ENCODE measurements at regions not wholly inside any gene's neighbourhood (a gene's known extent, or its start where the extent isn't known, plus 50 kb on each side); places are given as distances from the start of the nearest gene placed in this dataset.

- 89 to 90% methylated on average over 1 of the region's 1 CpG for WGBS, 2 donors
- intact Hi-C loops (cut with DNase I; ENCODE audit: low total_unique reads) = loop anchor here (5.0 kb wide), 1 partner anchor 621 kb away; no protein-coding TSS in a partner anchor
Measured at GRCh38 chr10:44313761-44314165, 71.1 kb downstream of the CXCL12 start.

GRCh38 chr10:44312401-44312800 is 72.5 kb downstream of the CXCL12 start:
- no peaks in the 10 kb centered on the region for H3K4me1 ChIP-seq
- DNase-seq = no peak
- intact Hi-C loops (cut with DNase I; ENCODE audit: low total_unique reads) = loop anchor here (5.0 kb wide), 1 partner anchor 620 kb away; no protein-coding TSS in a partner anchor
- no peaks in the 10 kb centered on the region for H3K9me3 ChIP-seq
- TF ChIP-seq CTCF (IDR thresholded peaks at IDR 0.05) = no peak
- no peak for TF ChIP-seq POLR2A (IDR thresholded peaks at IDR 0.05)
- H3K27ac ChIP-seq = no peak overlapping the region
- no peak overlapping the region for H3K4me3 ChIP-seq
- no peaks in the 10 kb centered on the region for H3K36me3 ChIP-seq (ENCODE audit: low read depth, missing control alignments)
- H3K27me3 ChIP-seq = no peaks in the 10 kb centered on the region
- 76 to 82% methylated on average over 3 of the region's 3 CpGs for WGBS, 2 donors

More at GRCh38 chr10:44313761-44314165, 71.1 kb downstream of the CXCL12 start:
- Histone ChIP-seq H3K36me3 (ENCODE audit: low read depth, missing control alignments) (no peaks in the 10 kb centered on the region), H3K9me3 (no peaks in the 10 kb centered on the region), H3K4me1 (no peaks in the 10 kb centered on the region), H3K4me3 (no peak overlapping the region), H3K27me3 (no peaks in the 10 kb centered on the region), H3K27ac (no peak overlapping the region)
- TF ChIP-seq POLR2A (IDR thresholded peaks at IDR 0.05) (no peak), CTCF (IDR thresholded peaks at IDR 0.05) (no peak)
- DNase-seq = no peak

GRCh38 chr10:44311563-44312051 is 73.3 kb downstream of the CXCL12 start:
- intact Hi-C loops (cut with DNase I; ENCODE audit: low total_unique reads) = loop anchor here (5.0 kb wide), 1 partner anchor 619 kb away; no protein-coding TSS in a partner anchor
- TF ChIP-seq CTCF (IDR thresholded peaks at IDR 0.05) (no peak), POLR2A (IDR thresholded peaks at IDR 0.05) (no peak)

GRCh38 chr10:44310762-44311562 is 73.9 kb downstream of the CXCL12 start:
- Histone ChIP-seq H3K9me3 (no peaks in the 10 kb centered on the region), H3K27ac (no peak overlapping the region), H3K4me1 (no peaks in the 10 kb centered on the region), H3K4me3 (peak overlapping the region; percentile 17 to 40), H3K36me3 (ENCODE audit: low read depth, missing control alignments) (no peaks in the 10 kb centered on the region), H3K27me3 (no peaks in the 10 kb centered on the region)
- 10 to 11% methylated on average over 22 to 38 of the region's 58 CpGs for WGBS, 2 donors
- peak; percentile 90 for DNase-seq
- intact Hi-C loops (cut with DNase I; ENCODE audit: low total_unique reads) = loop anchor here (5.0 kb wide), 1 partner anchor 619 kb away; no protein-coding TSS in a partner anchor
- peak; percentile 90 to 94 (median 93) for TF ChIP-seq CTCF (IDR thresholded peaks at IDR 0.05)
- TF ChIP-seq POLR2A (IDR thresholded peaks at IDR 0.05) = no peak

More at GRCh38 chr10:44311563-44312051, 73.3 kb downstream of the CXCL12 start:
- no peaks in the 10 kb centered on the region for H3K36me3 ChIP-seq (ENCODE audit: low read depth, missing control alignments)
- no peaks in the 10 kb centered on the region for H3K27me3 ChIP-seq
- 61 to 72% methylated on average over 12 of the region's 12 CpGs for WGBS, 2 donors
- H3K4me3 ChIP-seq = no peak overlapping the region
- DNase-seq = no peak
- no peaks in the 10 kb centered on the region for H3K4me1 ChIP-seq
- no peak overlapping the region for H3K27ac ChIP-seq
- H3K9me3 ChIP-seq = no peaks in the 10 kb centered on the region
